HG02763 (cell line): ENCODE measurements at regions not wholly inside any gene's neighbourhood (a gene's known extent, or its start where the extent isn't known, plus 50 kb on each side); places are given as distances from the start of the nearest gene placed in this dataset.

ENCODE experiments used
- ATAC-seq: cut with Tn5 transposase; IDR thresholded peaks from one replicate; pipeline ENCODE4 v1.9.1; 2021; ENCODE audit warnings: mild to moderate bottlenecking, moderate library complexity; ENCODE audit not compliant: unreplicated experiment

GRCh38 chr3:16803019-16803418, 81.7 kb upstream of the PLCL2 start:
- no peak for ATAC-seq

- ATAC-seq: no peak
Measured at GRCh38 chr3:16807391-16807790, 77.4 kb upstream of the PLCL2 start.

GRCh38 chr3:16808393-16809107, 76.2 kb upstream of the PLCL2 start:
- ATAC-seq: no peak

GRCh38 chr3:16809482-16809881, 75.3 kb upstream of the PLCL2 start:
- no peak for ATAC-seq

GRCh38 chr3:16809993-16810392, 74.8 kb upstream of the PLCL2 start:
- ATAC-seq: no peak

GRCh38 chr3:16810593-16811367, 74.0 kb upstream of the PLCL2 start:
- no peak for ATAC-seq

- no peak for ATAC-seq
Measured at GRCh38 chr3:16811950-16812349, 72.8 kb upstream of the PLCL2 start.

GRCh38 chr3:16813336-16813735, 71.4 kb upstream of the PLCL2 start:
- ATAC-seq: no peak

- peak; percentile 51 for ATAC-seq
Measured at GRCh38 chr3:16816048-16816780, 68.5 kb upstream of the PLCL2 start.

DNA sequence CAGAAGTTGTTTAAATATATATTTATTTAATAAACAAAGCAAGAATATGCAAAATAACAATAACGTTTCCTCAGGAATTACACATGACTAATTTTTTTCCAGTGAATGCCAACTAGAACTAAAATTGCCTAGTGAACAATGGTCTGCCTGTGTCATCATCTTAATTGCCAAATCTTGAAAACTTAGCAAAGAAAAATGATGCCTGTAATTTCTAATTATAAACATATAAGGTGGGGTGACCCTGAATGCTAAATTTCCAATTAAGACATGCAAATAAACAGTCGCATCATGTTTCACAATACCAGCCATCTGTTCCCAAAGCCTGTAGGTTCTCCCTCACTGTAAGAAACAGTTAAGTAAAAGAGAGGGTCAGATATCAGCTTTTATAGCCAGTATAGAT, 67.6 kb upstream of the PLCL2 start:
- ATAC-seq: no peak

DNA sequence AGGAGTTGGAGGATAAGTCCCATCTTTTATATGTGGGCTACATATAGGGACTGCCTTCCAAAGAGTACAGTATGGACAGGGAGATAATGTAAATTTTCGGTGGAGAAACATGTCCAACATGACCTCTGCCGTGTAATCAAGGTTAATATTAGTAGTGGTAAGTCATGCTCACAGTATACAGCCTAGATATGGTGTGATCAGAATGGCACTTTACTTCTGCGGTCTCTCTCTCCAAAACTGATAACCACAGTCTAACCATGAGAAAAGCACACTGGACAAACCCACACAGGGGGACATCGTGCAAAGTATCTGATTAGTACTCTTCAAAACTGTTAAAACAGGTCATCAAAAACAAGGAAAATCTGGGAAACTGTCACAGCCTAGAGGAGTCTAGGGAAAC, 66.6 kb upstream of the PLCL2 start:
- no peak for ATAC-seq

DNA sequence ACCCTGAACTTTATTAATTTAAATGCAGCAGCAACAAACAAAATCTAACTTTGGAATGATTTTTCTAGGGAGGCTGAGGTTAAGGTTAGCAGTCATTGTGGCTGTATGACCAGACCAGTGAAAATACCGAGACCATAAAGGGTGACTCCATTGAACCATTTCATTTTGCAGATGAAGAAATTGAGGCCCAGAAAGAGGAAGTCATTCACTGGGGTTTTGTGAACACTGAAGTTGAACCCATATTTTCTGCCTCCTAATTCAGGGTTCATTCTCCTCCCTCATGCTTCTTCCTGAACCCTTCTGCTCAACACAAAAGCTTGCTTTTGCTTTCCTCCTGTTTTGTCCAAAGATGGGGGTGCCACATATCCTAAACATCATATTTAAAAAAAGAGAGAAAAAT, 65.8 kb upstream of the PLCL2 start:
- no peak for ATAC-seq

DNA sequence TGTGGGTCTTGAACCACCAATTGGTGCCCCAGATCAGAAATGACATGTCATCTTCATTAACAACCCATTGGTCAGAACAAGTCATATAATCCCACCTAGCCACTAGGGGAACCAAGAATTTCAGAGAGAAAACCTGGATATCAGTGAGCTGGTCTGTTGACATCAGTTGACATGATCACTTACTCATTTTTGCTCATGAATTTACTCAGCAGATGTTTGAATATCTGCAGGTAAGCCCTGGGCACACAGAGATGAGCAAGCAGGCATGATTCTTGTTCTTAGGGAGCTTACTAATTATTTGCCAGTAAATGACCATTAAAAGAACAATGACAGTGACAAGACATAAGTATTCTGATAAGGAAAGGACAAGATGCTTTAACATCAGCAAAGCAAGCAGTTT, 64.3 kb upstream of the PLCL2 start:
- no peak for ATAC-seq

GRCh38 chr3:16821053-16821452, 63.7 kb upstream of the PLCL2 start:
- no peak for ATAC-seq

- peak; percentile 85 for ATAC-seq
Measured at GRCh38 chr3:16824081-16824696, 60.6 kb upstream of the PLCL2 start.

- no peak for ATAC-seq
Measured at GRCh38 chr3:16825617-16826204, 59.0 kb upstream of the PLCL2 start.

DNA sequence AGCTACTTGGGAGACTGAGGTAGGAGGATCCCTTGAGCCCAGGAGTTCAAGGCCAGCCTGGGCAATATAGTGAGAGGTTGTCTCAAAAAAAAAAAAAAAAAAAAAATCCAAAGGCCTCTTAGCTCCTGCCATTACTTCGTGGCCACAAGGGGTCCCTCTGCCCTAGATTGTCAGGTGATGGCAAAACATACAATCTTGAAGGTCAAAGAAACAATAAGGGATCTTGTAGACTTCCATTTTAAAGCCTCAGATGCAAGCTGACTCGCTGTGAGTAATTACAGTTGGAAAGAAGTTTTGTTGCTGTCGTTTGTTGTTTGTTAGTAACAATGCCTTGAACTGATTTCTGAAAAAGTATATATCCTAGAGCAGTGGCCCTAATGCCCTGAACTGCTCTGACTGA, 55.9 kb upstream of the PLCL2 start:
- no peak for ATAC-seq

- ATAC-seq: no peak
Measured at GRCh38 chr3:16831846-16832245, 52.9 kb upstream of the PLCL2 start.

DNA sequence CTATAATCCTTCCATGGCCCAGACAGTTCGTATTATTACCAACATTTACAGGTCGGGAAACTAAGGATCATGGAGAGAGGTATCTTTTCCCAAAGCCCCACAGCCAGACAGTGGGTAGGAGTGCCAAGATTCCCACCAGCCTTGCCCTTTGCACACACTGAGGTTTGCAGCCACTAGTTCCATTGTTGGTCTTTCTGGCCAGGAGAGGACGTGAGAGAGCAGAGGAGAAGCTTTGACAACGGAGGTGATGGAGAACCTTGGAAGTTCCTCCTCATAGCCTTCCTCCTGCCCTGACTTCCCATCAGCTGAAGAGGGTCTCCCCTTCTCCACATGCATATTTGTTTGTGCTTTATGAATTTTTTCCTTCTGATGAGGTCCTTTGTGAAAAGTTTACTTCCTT, 50.5 kb upstream of the PLCL2 start:
- no peak for ATAC-seq

GRCh38 chr3:16834753-16835152, 50.0 kb upstream of the PLCL2 start:
- ATAC-seq: no peak
